GM13977 (cell line): ENCODE measurements at regions not wholly inside any gene's neighbourhood (a gene's known extent, or its start where the extent isn't known, plus 50 kb on each side); places are given as distances from the start of the nearest gene placed in this dataset.

ENCODE experiments used
- DNase-seq: peaks from one replicate; pipeline ENCODE4 v3.0.0; 2012; ENCODE audit warnings: low spot score
- CTCF ChIP-seq: IDR thresholded peaks from 2 replicates; pipeline ENCODE4 v1.5.1; 2012; ENCODE audit warnings: mild to moderate bottlenecking, control low read depth; ENCODE audit not compliant: insufficient read depth; ENCODE audit errors: extremely low read depth, missing control alignments
- in situ Hi-C: fragments of 300-500 bp; cut with MboI; formaldehyde crosslinking; loops from one replicate; pipeline ENCODE4 v1.12.0; 2022; ENCODE audit warnings: low sequenced_read_pairs, low pct_unique_long_range_greater_than_20kb, mixed read lengths, inconsistent platforms; ENCODE audit not compliant: unreplicated experiment

- in situ Hi-C loops: no loop called here
- TF ChIP-seq CTCF: no peak
- no peak for DNase-seq
Measured at GRCh38 chr12:113622410-113622809, 150.7 kb upstream of the LHX5 start.

GRCh38 chr12:113620437-113620976 is 148.8 kb upstream of the LHX5 start:
- no peak for DNase-seq
- TF ChIP-seq CTCF: no peak
- in situ Hi-C loops: no loop called here

- no peak for TF ChIP-seq CTCF
- in situ Hi-C loops: no loop called here
- no peak for DNase-seq
Measured at GRCh38 chr12:113619202-113619601, 147.5 kb upstream of the LHX5 start.

GRCh38 chr12:113613414-113613813 is 141.7 kb upstream of the LHX5 start:
- no peak for DNase-seq
- in situ Hi-C loops: no loop called here
- no peak for TF ChIP-seq CTCF

GRCh38 chr12:113612793-113613192 is 141.1 kb upstream of the LHX5 start:
- in situ Hi-C loops: no loop called here
- DNase-seq: no peak
- no peak for TF ChIP-seq CTCF

GRCh38 chr12:113612076-113612728 is 140.5 kb upstream of the LHX5 start:
- no peak for TF ChIP-seq CTCF
- in situ Hi-C loops: no loop called here

More at GRCh38 chr12:113612076-113612728, 140.5 kb upstream of the LHX5 start:
- DNase-seq: no peak
